ENCODE measurements at regions not wholly inside any gene's neighbourhood (a gene's known extent, or its start where the extent isn't known, plus 50 kb on each side); places are given as distances from the start of the nearest gene placed in this dataset.

GRCh38 chr6:88371480-88371879, 205.3 kb upstream of the CNR1 start:
- TF ChIP-seq, protein P1, sequence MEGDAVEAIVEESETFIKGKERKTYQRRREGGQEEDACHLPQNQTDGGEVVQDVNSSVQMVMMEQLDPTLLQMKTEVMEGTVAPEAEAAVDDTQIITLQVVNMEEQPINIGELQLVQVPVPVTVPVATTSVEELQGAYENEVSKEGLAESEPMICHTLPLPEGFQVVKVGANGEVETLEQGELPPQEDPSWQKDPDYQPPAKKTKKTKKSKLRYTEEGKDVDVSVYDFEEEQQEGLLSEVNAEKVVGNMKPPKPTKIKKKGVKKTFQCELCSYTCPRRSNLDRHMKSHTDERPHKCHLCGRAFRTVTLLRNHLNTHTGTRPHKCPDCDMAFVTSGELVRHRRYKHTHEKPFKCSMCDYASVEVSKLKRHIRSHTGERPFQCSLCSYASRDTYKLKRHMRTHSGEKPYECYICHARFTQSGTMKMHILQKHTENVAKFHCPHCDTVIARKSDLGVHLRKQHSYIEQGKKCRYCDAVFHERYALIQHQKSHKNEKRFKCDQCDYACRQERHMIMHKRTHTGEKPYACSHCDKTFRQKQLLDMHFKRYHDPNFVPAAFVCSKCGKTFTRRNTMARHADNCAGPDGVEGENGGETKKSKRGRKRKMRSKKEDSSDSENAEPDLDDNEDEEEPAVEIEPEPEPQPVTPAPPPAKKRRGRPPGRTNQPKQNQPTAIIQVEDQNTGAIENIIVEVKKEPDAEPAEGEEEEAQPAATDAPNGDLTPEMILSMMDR (IDR thresholded peaks at IDR 0.05): no peak
- no peak for TF ChIP-seq POLR2A (IDR thresholded peaks at IDR 0.05)
